HG03159 (cell line): ENCODE measurements at regions not wholly inside any gene's neighbourhood (a gene's known extent, or its start where the extent isn't known, plus 50 kb on each side); places are given as distances from the start of the nearest gene placed in this dataset.

Experiments used
- ATAC-seq: cut with Tn5 transposase; IDR thresholded peaks from one replicate; pipeline ENCODE4 v1.9.1; 2021; ENCODE audit warnings: mild to moderate bottlenecking, moderate library complexity; ENCODE audit not compliant: unreplicated experiment

- no peak for ATAC-seq
These were observed 166.1 kb upstream of the ZC3H12A start for GRCh38 chr1:37308031-37308960.

- no peak for ATAC-seq
These were observed 164.8 kb upstream of the ZC3H12A start for GRCh38 chr1:37309574-37309973.

GRCh38 chr1:37310064-37310463 is 164.3 kb upstream of the ZC3H12A start:
- ATAC-seq: no peak

- ATAC-seq: no peak
These were observed 159.0 kb upstream of the ZC3H12A start for GRCh38 chr1:37315371-37315846.

- ATAC-seq: no peak
These were observed 156.4 kb upstream of the ZC3H12A start for GRCh38 chr1:37317870-37318467.

GRCh38 chr1:37318490-37318889 is 155.9 kb upstream of the ZC3H12A start:
- no peak for ATAC-seq

GRCh38 chr1:37319284-37319683 is 155.1 kb upstream of the ZC3H12A start:
- ATAC-seq: no peak

- no peak for ATAC-seq
These were observed 150.6 kb upstream of the ZC3H12A start for GRCh38 chr1:37323486-37324377.

GRCh38 chr1:37325010-37325409 is 149.4 kb upstream of the ZC3H12A start:
- no peak for ATAC-seq

- ATAC-seq: no peak
These were observed 148.6 kb upstream of the ZC3H12A start for GRCh38 chr1:37325509-37326437.

- no peak for ATAC-seq
These were observed 142.3 kb upstream of the ZC3H12A start for GRCh38 chr1:37332126-37332525.

- ATAC-seq: no peak
These were observed 135.7 kb upstream of the ZC3H12A start for GRCh38 chr1:37338658-37339057.

- ATAC-seq: no peak
These were observed 131.6 kb upstream of the ZC3H12A start for GRCh38 chr1:37342736-37343135.

- ATAC-seq: no peak
These were observed 127.2 kb upstream of the ZC3H12A start for GRCh38 chr1:37347104-37347649.

GRCh38 chr1:37353871-37354270 is 120.5 kb upstream of the ZC3H12A start:
- no peak for ATAC-seq

GRCh38 chr1:37354876-37355650 is 119.3 kb upstream of the ZC3H12A start:
- ATAC-seq: no peak

GRCh38 chr1:37358992-37359391 is 115.4 kb upstream of the ZC3H12A start:
- ATAC-seq: no peak

GRCh38 chr1:37360011-37360410 is 114.4 kb upstream of the ZC3H12A start:
- ATAC-seq: no peak
